Trophoblast cell (in vitro differentiated cells and primary cell): ENCODE measurements at regions not wholly inside any gene's neighbourhood (a gene's known extent, or its start where the extent isn't known, plus 50 kb on each side); places are given as distances from the start of the nearest gene placed in this dataset.

Experiments used
- DNase-seq, 2 donors: peaks; one replicate each; pipeline ENCODE4 v3.0.0-alpha.2; 2016
- H2AFZ ChIP-seq: 2 replicates; pipeline ENCODE4 v1.6.1; 2013; ENCODE audit warnings: low read length, moderate library complexity, mild to moderate bottlenecking; ENCODE audit not compliant: insufficient read depth, poor library complexity
- H2AK5ac ChIP-seq: 2 replicates; pipeline ENCODE4 v1.6.1; 2013; ENCODE audit warnings: mild to moderate bottlenecking, low read length
- H2BK120ac ChIP-seq: 2 replicates; pipeline ENCODE4 v1.6.1; 2013; ENCODE audit warnings: low read length, mild to moderate bottlenecking, moderate library complexity; ENCODE audit not compliant: insufficient read depth, poor library complexity
- H2BK12ac ChIP-seq: 2 replicates; pipeline ENCODE4 v1.6.1; 2013; ENCODE audit warnings: mild to moderate bottlenecking, low read length, moderate library complexity
- H2BK5ac ChIP-seq: 2 replicates; pipeline ENCODE4 v1.6.1; 2013; ENCODE audit warnings: low read length, low read depth, moderate library complexity, mild to moderate bottlenecking; ENCODE audit not compliant: poor library complexity
- H3K14ac ChIP-seq: 2 replicates; pipeline ENCODE4 v1.6.1; 2013; ENCODE audit warnings: mild to moderate bottlenecking, low read length
- H3K18ac ChIP-seq: 2 replicates; pipeline ENCODE4 v1.6.1; 2013; ENCODE audit warnings: mild to moderate bottlenecking, low read length
- H3K23ac ChIP-seq: 2 replicates; pipeline ENCODE4 v1.6.1; 2013; ENCODE audit warnings: low read length
- H3K27ac ChIP-seq: 2 replicates; pipeline ENCODE4 v1.5.1; 2013; ENCODE audit warnings: low read depth, mild to moderate bottlenecking, inconsistent platforms, low read length, moderate library complexity
- H3K27me3 ChIP-seq: 2 replicates; pipeline ENCODE4 v1.6.1; 2013; ENCODE audit warnings: inconsistent platforms, mild to moderate bottlenecking, low read length, moderate library complexity; ENCODE audit not compliant: insufficient read depth
- H3K36me3 ChIP-seq, 2 experiments: 1 replicate in 1 of 2; 2 replicates in 1 of 2; pipeline ENCODE4 v1.6.1; 2013; ENCODE audit warnings: low read length in 2 of 2, mild to moderate bottlenecking in 2 of 2, moderate library complexity in 1 of 2; ENCODE audit not compliant: insufficient read depth in 2 of 2, control insufficient read depth in 1 of 2
- H3K4ac ChIP-seq: 2 replicates; pipeline ENCODE4 v1.6.1; 2013; ENCODE audit warnings: low read depth, mild to moderate bottlenecking, low read length, moderate library complexity
- H3K4me1 ChIP-seq, 2 experiments: 1 replicate in 1 of 2; 2 replicates in 1 of 2; pipeline ENCODE4 v1.6.1; 2013; ENCODE audit warnings: low read length in 2 of 2, mild to moderate bottlenecking in 2 of 2, moderate library complexity in 1 of 2; ENCODE audit not compliant: insufficient read depth in 2 of 2, control insufficient read depth in 1 of 2
- H3K4me2 ChIP-seq: 2 replicates; pipeline ENCODE4 v1.6.1; 2013; ENCODE audit warnings: inconsistent platforms, mild to moderate bottlenecking, low read length, moderate library complexity
- H3K4me3 ChIP-seq: 2 replicates; pipeline ENCODE4 v1.5.1; 2013; ENCODE audit warnings: mild to moderate bottlenecking, low read depth, low read length, inconsistent platforms
- H3K79me1 ChIP-seq: one replicate; pipeline ENCODE4 v1.6.1; 2013; ENCODE audit warnings: low read length
- H3K79me2 ChIP-seq: 2 replicates; pipeline ENCODE4 v1.6.1; 2013; ENCODE audit warnings: low read length, mild to moderate bottlenecking; ENCODE audit not compliant: control insufficient read depth, insufficient read depth, poor library complexity
- H3K9ac ChIP-seq: 2 replicates; pipeline ENCODE4 v1.6.1; 2013; ENCODE audit warnings: mild to moderate bottlenecking, low read length
- H3K9me3 ChIP-seq: 2 replicates; pipeline ENCODE4 v1.6.1; 2013; ENCODE audit warnings: low read depth, mild to moderate bottlenecking, control low read depth, inconsistent platforms, low read length; ENCODE audit not compliant: insufficient read depth
- H4K12ac ChIP-seq: 2 replicates; pipeline ENCODE4 v1.6.1; 2013; ENCODE audit warnings: low read depth, mild to moderate bottlenecking, low read length, moderate library complexity
- H4K8ac ChIP-seq: 2 replicates; pipeline ENCODE4 v1.6.1; 2013; ENCODE audit warnings: low read depth, mild to moderate bottlenecking, low read length, moderate library complexity
- H4K91ac ChIP-seq: one replicate; pipeline ENCODE4 v1.6.1; 2013; ENCODE audit warnings: low read depth, mild to moderate bottlenecking, low read length, moderate library complexity
- WGBS: extraction: QIAGEN DNeasy Blood & Tissue Kit; methylation state at CpG from one replicate; pipeline ENCODE4 v1.1.7; 2013; ENCODE audit warnings: missing lambda C conversion rate; ENCODE audit not compliant: insufficient read length, insufficient coverage; ENCODE audit errors: extremely low coverage; 5-methylcytosine and 5-hydroxymethylcytosine counted together

- Histone ChIP-seq H3K14ac (no peak overlapping the region), H3K36me3 (no peaks in the 10 kb centered on the region), H2AK5ac (no peak overlapping the region), H3K27me3 (no peaks in the 10 kb centered on the region), H3K4ac (no peak overlapping the region), H4K12ac (no peak overlapping the region), H3K18ac (no peak overlapping the region), H3K79me1 (no peaks in the 10 kb centered on the region), H4K91ac (no peak overlapping the region), H4K8ac (no peak overlapping the region), H3K4me3 (no peak overlapping the region), H2BK12ac (no peak overlapping the region), H2BK120ac (no peak overlapping the region), H3K9ac (no peak overlapping the region), H3K4me1 (no peaks in the 10 kb centered on the region), H2AFZ (no peak overlapping the region), H3K79me2 (no peaks in the 10 kb centered on the region), H3K4me2 (no peak overlapping the region), H3K9me3 (peaks cover 5% of the 10 kb centered on the region), H2BK5ac (no peak overlapping the region), H3K27ac (no peak overlapping the region), H3K23ac (no peak overlapping the region)
- WGBS, result no CpG with 5 or more reads among the region's 8 CpGs
- DNase-seq, result no peak
Observed at GRCh38 chr15:80325206-80325605, 73.2 kb upstream of the CTXND1 start.

- H3K14ac ChIP-seq, result no peak overlapping the region
- no peak for DNase-seq
- H3K9me3 ChIP-seq, result peaks cover 5% of the 10 kb centered on the region
- no peak overlapping the region for H3K27ac ChIP-seq
- H2AFZ ChIP-seq, result no peak overlapping the region
- H3K27me3 ChIP-seq, result no peaks in the 10 kb centered on the region
- H3K18ac ChIP-seq, result no peak overlapping the region
- H3K79me2 ChIP-seq, result no peaks in the 10 kb centered on the region
- H3K79me1 ChIP-seq, result no peaks in the 10 kb centered on the region
- no peak overlapping the region for H4K8ac ChIP-seq
- no peaks in the 10 kb centered on the region for H3K4me1 ChIP-seq
- no peak overlapping the region for H3K9ac ChIP-seq
- H3K36me3 ChIP-seq, result no peaks in the 10 kb centered on the region
- no peak overlapping the region for H3K4me2 ChIP-seq
- H2BK12ac ChIP-seq, result no peak overlapping the region
- H4K12ac ChIP-seq, result no peak overlapping the region
- no peak overlapping the region for H2BK120ac ChIP-seq
- no CpG with 5 or more reads among the region's 2 CpGs for WGBS
- no peak overlapping the region for H4K91ac ChIP-seq
- no peak overlapping the region for H3K4ac ChIP-seq
- no peak overlapping the region for H3K23ac ChIP-seq
- H2BK5ac ChIP-seq, result no peak overlapping the region
- no peak overlapping the region for H3K4me3 ChIP-seq
- no peak overlapping the region for H2AK5ac ChIP-seq
Observed at GRCh38 chr15:80326270-80326669, 74.3 kb upstream of the CTXND1 start.

GRCh38 chr15:80328496-80328895 lies 75.7 kb upstream of the ARNT2 start:
- Histone ChIP-seq H3K79me1 (no peaks in the 10 kb centered on the region), H2BK12ac (no peak overlapping the region), H2AFZ (no peak overlapping the region), H3K4me2 (no peak overlapping the region), H3K4ac (no peak overlapping the region), H3K79me2 (no peaks in the 10 kb centered on the region), H3K27me3 (no peaks in the 10 kb centered on the region), H2AK5ac (no peak overlapping the region), H4K12ac (no peak overlapping the region), H3K27ac (no peak overlapping the region), H3K9ac (no peak overlapping the region), H2BK5ac (no peak overlapping the region), H4K8ac (no peak overlapping the region), H2BK120ac (no peak overlapping the region), H3K14ac (no peak overlapping the region), H3K4me1 (no peaks in the 10 kb centered on the region), H3K18ac (no peak overlapping the region), H3K4me3 (peak overlapping the region; percentile 20), H3K23ac (no peak overlapping the region), H3K36me3 (no peaks in the 10 kb centered on the region), H3K9me3 (peaks cover 5% of the 10 kb centered on the region), H4K91ac (no peak overlapping the region)
- WGBS, result no CpG with 5 or more reads among the region's 5 CpGs
- no peak for DNase-seq

GRCh38 chr15:80331886-80332406 lies 72.2 kb upstream of the ARNT2 start:
- no peaks in the 10 kb centered on the region for H3K79me2 ChIP-seq
- H3K18ac ChIP-seq, result no peak overlapping the region
- no peaks in the 10 kb centered on the region for H3K36me3 ChIP-seq
- no peaks in the 10 kb centered on the region for H3K27me3 ChIP-seq
- H3K4me1 ChIP-seq, result no peaks in the 10 kb centered on the region
- H2BK120ac ChIP-seq, result no peak overlapping the region
- WGBS, result no CpG with 5 or more reads among the region's 28 CpGs
- H3K4ac ChIP-seq, result no peak overlapping the region
- H3K4me3 ChIP-seq, result no peak overlapping the region
- H3K14ac ChIP-seq, result no peak overlapping the region
- no peak overlapping the region for H4K8ac ChIP-seq
- no peak overlapping the region for H3K27ac ChIP-seq
- peaks cover 5% of the 10 kb centered on the region for H3K9me3 ChIP-seq
- H3K79me1 ChIP-seq, result no peaks in the 10 kb centered on the region
- H2BK5ac ChIP-seq, result no peak overlapping the region
- H2AFZ ChIP-seq, result no peak overlapping the region
- no peak for DNase-seq
- no peak overlapping the region for H4K12ac ChIP-seq
- H2BK12ac ChIP-seq, result no peak overlapping the region
- no peak overlapping the region for H3K9ac ChIP-seq
- H2AK5ac ChIP-seq, result no peak overlapping the region
- H3K4me2 ChIP-seq, result no peak overlapping the region
- H4K91ac ChIP-seq, result no peak overlapping the region
- no peak overlapping the region for H3K23ac ChIP-seq
